K562 (cell line): ENCODE measurements at regions not wholly inside any gene's neighbourhood (a gene's known extent, or its start where the extent isn't known, plus 50 kb on each side); places are given as distances from the start of the nearest gene placed in this dataset.

Source experiments
- ATAC-seq: fragments of 200-7000 bp; cut with Tn5 transposase; 3 replicates; pipeline ENCODE4 v1.9.1; 2020; ENCODE audit warnings: moderate library complexity
- BruUV-seq: library from RNA; stranded (reverse); fragments of 400-500 nt; replicated peaks from 2 replicates; lab custom pipeline; 2021; lab: Mats Ljungman, UMichigan
- CTCF ChIA-PET: fragments of 300-600 bp; formaldehyde crosslinking; extraction: SDS; loops from one replicate; lab custom pipeline; 2021; ENCODE audit warnings: low intra/inter-chr PET ratio; lab: Yijun Ruan, JAX
- POLR2A ChIA-PET: fragments of 300-600, 350-650 bp; sonication (Branson Sonifier 250); formaldehyde crosslinking; extraction: SDS; loops from one replicate; lab custom pipeline; 2021; ENCODE audit warnings: antibody characterized with exemption, inconsistent platforms; lab: Yijun Ruan, JAX
- DNase-seq, 4 experiments: peaks; one replicate each; pipeline versions ENCODE4 v3.0.0 to v3.0.0-alpha.2; 2011 to 2018; ENCODE audit warnings: low spot score in 3 of 4, mixed read lengths in 3 of 4; ENCODE audit errors: extremely low read depth in 1 of 4
- FAIRE-seq: peaks from 2 replicates; lab custom pipeline; 2011; peaks lifted over from hg19 to GRCh38; lab: Jason Lieb, UNC
- H2AFZ ChIP-seq: 2 replicates; pipeline ENCODE4 v1.6.0; 2011; ENCODE audit warnings: low read depth, low read length, control low read depth, inconsistent platforms
- H3K27ac ChIP-seq: fragments of 200-600 bp; 3 replicates; pipeline ENCODE4 v1.8.0; 2011; ENCODE audit warnings: low read depth, mild to moderate bottlenecking, control low read depth, inconsistent platforms, low read length, moderate library complexity, mixed read lengths; ENCODE audit errors: extremely low read depth
- H3K27me3 ChIP-seq, 2 experiments: fragments of 300-600 bp in 1 of 2; 2 replicates in 1 of 2; 3 replicates in 1 of 2; pipeline versions ENCODE4 v1.6.0 to v1.8.0; 2011; ENCODE audit warnings: inconsistent platforms in 2 of 2, low read length in 2 of 2, mild to moderate bottlenecking in 1 of 2, mixed read lengths in 1 of 2, moderate library complexity in 1 of 2; ENCODE audit not compliant: control insufficient read depth in 2 of 2, insufficient read depth in 2 of 2
- H3K36me3 ChIP-seq: fragments of 300-600 bp; 3 replicates; pipeline ENCODE4 v1.8.0; 2011; ENCODE audit warnings: mild to moderate bottlenecking, low read length, inconsistent platforms; ENCODE audit not compliant: control insufficient read depth, insufficient read depth
- H3K4me1 ChIP-seq, 2 experiments: fragments of 200-600 bp in 1 of 2; replicated peaks in 1 of 2; 2 replicates in 1 of 2; 3 replicates in 1 of 2; pipeline versions ENCODE4 v1.5.1 to v1.8.0; 2011; ENCODE audit warnings: inconsistent platforms in 2 of 2, low read length in 2 of 2, mild to moderate bottlenecking in 1 of 2, mixed read lengths in 1 of 2, moderate library complexity in 1 of 2; ENCODE audit not compliant: control insufficient read depth in 2 of 2, insufficient read depth in 2 of 2
- H3K4me2 ChIP-seq: 2 replicates; pipeline ENCODE4 v1.6.1; 2011; ENCODE audit warnings: low read length, control low read depth, inconsistent platforms, mixed read lengths; ENCODE audit not compliant: insufficient read depth
- H3K4me3 ChIP-seq: fragments of 200-600 bp; sonication (generic), shearing (Covaris generic); 2 replicates; pipeline ENCODE4 v1.5.1; 2016; ENCODE audit warnings: control low read depth, inconsistent platforms
- H3K79me2 ChIP-seq: fragments of 200-600 bp; 3 replicates; pipeline ENCODE4 v1.8.0; 2011; ENCODE audit warnings: low read length, inconsistent platforms; ENCODE audit not compliant: control insufficient read depth, insufficient read depth
- H3K9ac ChIP-seq, 2 experiments: 2 replicates each; pipeline versions ENCODE4 v1.6.0 to v1.6.1; 2011; ENCODE audit warnings: low read depth in 2 of 2, low read length in 2 of 2, control low read depth in 1 of 2, inconsistent platforms in 1 of 2, mild to moderate bottlenecking in 1 of 2, mixed read lengths in 1 of 2; ENCODE audit not compliant: insufficient read depth in 1 of 2
- H3K9me1 ChIP-seq: one replicate; pipeline ENCODE4 v1.6.0; 2011; ENCODE audit warnings: inconsistent platforms, mild to moderate bottlenecking, low read length, moderate library complexity; ENCODE audit not compliant: control insufficient read depth, insufficient read depth
- H3K9me3 ChIP-seq: replicated peaks from 2 replicates; pipeline ENCODE4 v1.5.1; 2011; ENCODE audit warnings: low read depth, low read length, inconsistent platforms; ENCODE audit not compliant: control insufficient read depth, insufficient read depth
- H4K20me1 ChIP-seq: replicated peaks from 2 replicates; pipeline ENCODE4 v1.6.1; 2011; ENCODE audit warnings: low read length, inconsistent platforms, mixed read lengths; ENCODE audit not compliant: control insufficient read depth, insufficient read depth
- ATF1 ChIP-seq, 2 experiments: fragments of 450-650 bp in 1 of 2; IDR thresholded peaks; 2 replicates each; pipeline ENCODE4 v1.6.1; 2016; ENCODE audit warnings: missing compliant biosample characterization in 1 of 2, missing genetic modification characterization in 1 of 2
- E2F8 ChIP-seq: fragments of 450-650 bp; IDR thresholded peaks from 2 replicates; pipeline ENCODE4 v1.7.1; 2018; ENCODE audit warnings: mild to moderate bottlenecking, low read depth; ENCODE audit not compliant: partially characterized antibody
- ELF2 ChIP-seq: fragments of 250-450 bp; sonication (Bioruptor Pico); IDR thresholded peaks from 2 replicates; pipeline ENCODE4 v1.5.0; 2021; ENCODE audit warnings: mild to moderate bottlenecking
- GABPA ChIP-seq: fragments of 200-800 bp; sonication (Bioruptor generic); conservative IDR thresholded peaks from 2 replicates; pipeline ENCODE4 v1.6.1; 2016; ENCODE audit warnings: low read depth, missing genetic modification characterization, missing compliant biosample characterization
- HNRNPUL1 ChIP-seq: fragments of 200-400 bp; formaldehyde crosslinking; IDR thresholded peaks from 2 replicates; pipeline ENCODE4 v1.6.1; 2017; ENCODE audit warnings: low read length
- ILF3 ChIP-seq: fragments of 450-650 bp; IDR thresholded peaks from 2 replicates; pipeline ENCODE4 v1.6.1; 2018; ENCODE audit warnings: antibody characterized with exemption, mild to moderate bottlenecking, moderate library complexity, borderline replicate concordance
- L3MBTL2 ChIP-seq: fragments of 450-650 bp; IDR thresholded peaks from 2 replicates; pipeline ENCODE4 v1.6.1; 2016; ENCODE audit warnings: mild to moderate bottlenecking, moderate library complexity
- PCBP1 ChIP-seq: fragments of 200-400 bp; formaldehyde crosslinking; IDR thresholded peaks from 2 replicates; pipeline ENCODE4 v1.6.1; 2018; ENCODE audit warnings: mild to moderate bottlenecking, low read depth, low read length; ENCODE audit not compliant: poor library complexity, severe bottlenecking
- ZBED1 ChIP-seq: IDR thresholded peaks from 2 replicates; pipeline ENCODE4 v1.6.1; 2014
- ZNF197 ChIP-seq: fragments of 200-800 bp; sonication (Bioruptor generic); IDR thresholded peaks from 2 replicates; pipeline ENCODE4 v1.6.1; 2016; ENCODE audit warnings: low read depth, missing genetic modification characterization, missing compliant biosample characterization
- ZNF280B ChIP-seq: fragments of 250-450 bp; sonication (Bioruptor Pico); IDR thresholded peaks from 2 replicates; pipeline ENCODE4 v1.5.1; 2021; ENCODE audit warnings: mild to moderate bottlenecking
- ZNF696 ChIP-seq: fragments of 250-450 bp; sonication (Bioruptor Pico); conservative IDR thresholded peaks from 2 replicates; pipeline ENCODE4 v1.4.0; 2020; ENCODE audit warnings: mild to moderate bottlenecking, moderate library complexity
- WGBS: fragments of 100-300 bp; shearing (Covaris generic); methylation state at CpG from one replicate; pipeline ENCODE4 v1.1.6; 2016; ENCODE audit warnings: low coverage, mixed read lengths; ENCODE audit not compliant: insufficient coverage; ENCODE audit errors: missing lambda C conversion rate; 5-methylcytosine and 5-hydroxymethylcytosine counted together
- in situ Hi-C: fragments of 300-500 bp; cut with MboI; formaldehyde crosslinking; loops from 4 replicates; pipeline ENCODE4 v1.15.0; 2018; ENCODE audit warnings: inconsistent platforms, mixed read lengths
- intact Hi-C: fragments of 100-400 bp; cut with micrococcal nuclease; formaldehyde crosslinking; loops from 2 replicates; pipeline ENCODE4 v1.14.2; 2022

DNA sequence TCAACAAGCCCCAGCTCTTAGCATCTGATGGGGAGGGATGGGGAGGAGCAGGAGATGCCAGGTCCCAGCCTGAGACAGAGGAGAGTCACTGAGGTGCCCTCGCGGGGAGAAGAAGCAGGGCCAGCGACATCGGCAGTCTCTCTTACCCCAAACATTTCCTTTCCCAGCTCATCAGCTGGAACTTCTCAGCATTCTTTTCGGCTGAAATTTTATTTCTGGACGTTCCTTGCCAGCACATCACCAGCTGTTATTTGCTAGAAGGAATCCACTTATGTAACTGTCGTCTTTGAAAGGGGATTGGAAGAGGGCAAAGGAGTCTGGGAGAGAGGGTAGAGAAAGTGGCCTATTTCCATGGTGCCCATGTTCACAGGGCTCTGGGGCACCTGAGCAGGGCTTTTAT lies 101.0 kb upstream of the SHH start:
- Histone ChIP-seq H3K27ac (no peak overlapping the region), H3K27me3 (peaks cover 8 to 69% of the 10 kb centered on the region in 2 experiments; a peak in 4 of 5 replicates), H3K9me3 (no peaks in the 10 kb centered on the region), H3K4me1 (no peaks in the 10 kb centered on the region), H3K9ac (no peak overlapping the region), H3K4me2 (no peak overlapping the region), H4K20me1 (peaks cover 8% of the 10 kb centered on the region; the same call in 1 of the 2 replicates), H3K9me1 (no peaks in the 10 kb centered on the region), H3K36me3 (no peaks in the 10 kb centered on the region), H3K4me3 (no peak overlapping the region), H3K79me2 (no peaks in the 10 kb centered on the region), H2AFZ (no peak overlapping the region)
- CTCF ChIA-PET: no interaction called here
- FAIRE-seq: no peak
- ATAC-seq: no peak
- TF ChIP-seq ZNF280B (CRISPR knock-in tag) (no peak), ELF2 (no peak)
- WGBS: 0% methylated on average over 7 of the region's 7 CpGs
- in situ Hi-C loops (no loop called here), intact Hi-C loops (no loop called here)
- DNase-seq: no peak
- POLR2A ChIA-PET: interaction anchor here (0.5 kb wide), 1 partner anchor 23 kb away, joined by 3 read pairs; no protein-coding TSS in a partner anchor
- no TSS peak for BruUV-seq

GRCh38 chr7:155911471-155912105 lies 99.3 kb upstream of the SHH start:
- H3K9ac ChIP-seq: no peak overlapping the region
- no peak overlapping the region for H3K4me3 ChIP-seq
- ChIA-PET CTCF (no interaction called here), POLR2A (interaction anchor here (0.6 to 1.1 kb wide), 2 partner anchors 12 to 42 kb away, joined by 3 to 4 read pairs; no protein-coding TSS in a partner anchor)
- H3K9me1 ChIP-seq: no peaks in the 10 kb centered on the region
- no TSS peak for BruUV-seq
- ATAC-seq: no peak
- H3K4me1 ChIP-seq: no peaks in the 10 kb centered on the region
- H4K20me1 ChIP-seq: peaks cover 4% of the 10 kb centered on the region; the same call in 1 of the 2 replicates
- H3K9me3 ChIP-seq: no peaks in the 10 kb centered on the region
- in situ Hi-C loops: no loop called here
- WGBS: 0% methylated on average over 8 of the region's 8 CpGs
- no peak for DNase-seq
- peaks cover 8 to 69% of the 10 kb centered on the region in 2 experiments; a peak in 4 of 5 replicates for H3K27me3 ChIP-seq
- intact Hi-C loops: no loop called here
- H3K27ac ChIP-seq: no peak overlapping the region
- no peaks in the 10 kb centered on the region for H3K79me2 ChIP-seq
- H3K36me3 ChIP-seq: no peaks in the 10 kb centered on the region
- FAIRE-seq: no peak
- no peak overlapping the region for H2AFZ ChIP-seq
- no peak overlapping the region for H3K4me2 ChIP-seq
- TF ChIP-seq GABPA (no peak), E2F8 (no peak), ZBED1 (no peak), ILF3 (no peak), ATF1 (CRISPR knock-in tag; IDR thresholded peaks at IDR 0.05) (no peak), ATF1 (tag; IDR thresholded peaks at IDR 0.05) (no peak), HNRNPUL1 (no peak), PCBP1 (no peak), ZNF197 (CRISPR knock-in tag) (no peak), L3MBTL2 (no peak), ZNF696 (no peak)
